ENCODE measurements at regions not wholly inside any gene's neighbourhood (a gene's known extent, or its start where the extent isn't known, plus 50 kb on each side); places are given as distances from the start of the nearest gene placed in this dataset.

- Histone ChIP-seq H3K27ac (ENCODE audit: extremely low read depth, low read depth, low read length) (no peak overlapping the region), H3K4me1 (replicated peaks in 1 of 2; ENCODE audit: control insufficient read depth in 2 of 2, insufficient read depth in 2 of 2, low read length in 2 of 2) (no peaks in the 10 kb centered on the region; a peak in 1 of 5 replicates), H3K36me3 (ENCODE audit: control insufficient read depth, insufficient read depth, low read length) (no peaks in the 10 kb centered on the region), H4K20me1 (replicated peaks; ENCODE audit: control insufficient read depth, insufficient read depth, low read length) (no peaks in the 10 kb centered on the region), H3K9me1 (ENCODE audit: control insufficient read depth, insufficient read depth, low read length) (no peaks in the 10 kb centered on the region), H3K4me3 (no peak overlapping the region), H2AFZ (ENCODE audit: low read depth, low read length) (0 out of 2 replicates have a peak overlapping the region, but pooled peaks have one; percentile 28), H3K9me3 (replicated peaks; ENCODE audit: control insufficient read depth, insufficient read depth, low read depth, low read length) (no peaks in the 10 kb centered on the region), H3K9ac (ENCODE audit: insufficient read depth in 1 of 2, low read depth in 2 of 2, low read length in 2 of 2) (peak overlapping the region in 1 of 2 experiments; percentile 10; a peak in 1 of 4 replicates), H3K4me2 (ENCODE audit: insufficient read depth, low read length) (no peak overlapping the region), H3K27me3 (ENCODE audit: control insufficient read depth in 2 of 2, insufficient read depth in 2 of 2, low read length in 2 of 2) (no peaks in the 10 kb centered on the region), H3K79me2 (ENCODE audit: control insufficient read depth, insufficient read depth, low read length) (no peaks in the 10 kb centered on the region)
- ChIA-PET POLR2A (interaction anchor here (1.7 kb wide), 1 partner anchor 14 kb away, joined by 4 read pairs; no protein-coding TSS in a partner anchor), CTCF (ENCODE audit: low intra/inter-chr PET ratio) (no interaction called here)
- no peak for TF ChIP-seq ZNF239 (CRISPR knock-in tag; IDR thresholded peaks at IDR 0.05)
- TF ChIP-seq E2F3 (CRISPR knock-in tag; IDR thresholded peaks at IDR 0.05): no peak
- TF ChIP-seq TOE1 (IDR thresholded peaks at IDR 0.05; ENCODE audit: borderline replicate concordance): no peak
- TF ChIP-seq TOE1 (CRISPR knock-in tag; IDR thresholded peaks at IDR 0.05; ENCODE audit: borderline replicate concordance, low read depth): no peak
- TF ChIP-seq MED1 (CRISPR knock-in tag; IDR thresholded peaks at IDR 0.05; ENCODE audit: borderline replicate concordance): no peak
- TF ChIP-seq TFAP4 (CRISPR knock-in tag; IDR thresholded peaks at IDR 0.05; ENCODE audit: borderline replicate concordance): no peak
- no peak for TF ChIP-seq SP2 (IDR thresholded peaks at IDR 0.05; ENCODE audit: extremely low read depth, low read depth, low read length, poor library complexity, severe bottlenecking)
- no peak for TF ChIP-seq NFE2 (IDR thresholded peaks at IDR 0.05; ENCODE audit: low read depth)
- no peak for TF ChIP-seq TAF1 (IDR thresholded peaks at IDR 0.05; ENCODE audit: control insufficient read depth, extremely low read depth, insufficient read depth, low read length, severe bottlenecking)
- TF ChIP-seq ZNF586 (CRISPR knock-in tag; conservative IDR thresholded peaks at IDR 0.05): no peak
- TF ChIP-seq CHAMP1 (IDR thresholded peaks at IDR 0.05): no peak
- TF ChIP-seq RBM17 (IDR thresholded peaks at IDR 0.05; ENCODE audit: borderline replicate concordance, low read depth, low read length): no peak
- TF ChIP-seq HDAC6 (IDR thresholded peaks at IDR 0.05; ENCODE audit: low read depth, low read length): no peak
- TF ChIP-seq U2AF1 (optimal IDR thresholded peaks at IDR 0.05; ENCODE audit: low read depth, low read length): no peak
- no peak for TF ChIP-seq RAD51 (IDR thresholded peaks at IDR 0.05; ENCODE audit: borderline replicate concordance, low read depth)
- no peak for TF ChIP-seq TCF7L2 (IDR thresholded peaks at IDR 0.05; ENCODE audit: low read depth, low read length)
- no peak for TF ChIP-seq TSC22D4 (tag; IDR thresholded peaks at IDR 0.05)
- TF ChIP-seq CHCHD3 (CRISPR knock-in tag; IDR thresholded peaks at IDR 0.05): no peak
- no peak for ATAC-seq
- FAIRE-seq: no peak
- WGBS (ENCODE audit: insufficient coverage, low coverage, missing lambda C conversion rate): 64% methylated on average over 6 of the region's 14 CpGs
- no peak for DNase-seq (ENCODE audit: extremely low read depth in 1 of 4, low spot score in 3 of 4)
- BruUV-seq (replicated peaks): no TSS peak
- intact Hi-C loops (cut with micrococcal nuclease) (no loop called here), in situ Hi-C loops (cut with MboI) (no loop called here)
Observed at GRCh38 chr4:184317234-184317918, 99.7 kb upstream of the ENPP6 start.

All from K562 (cell line).